Upper lobe of right lung (tissue), 1 donor: ENCODE measurements at regions not wholly inside any gene's neighbourhood (a gene's known extent, or its start where the extent isn't known, plus 50 kb on each side); places are given as distances from the start of the nearest gene placed in this dataset.

Source experiments
- ATAC-seq: fragments of 200-7000 bp; cut with Tn5 transposase; one replicate; pipeline ENCODE4 v1.9.1; 2020; ENCODE audit warnings: mild to moderate bottlenecking, moderate library complexity
- DNase-seq: peaks from one replicate; pipeline ENCODE4 v3.0.0-alpha.2; 2020
- H3K27ac ChIP-seq: fragments of 200-600 bp; one replicate; pipeline ENCODE4 v1.8.0; 2022
- H3K27me3 ChIP-seq: fragments of 200-600 bp; one replicate; pipeline ENCODE4 v1.8.0; 2022; ENCODE audit warnings: mild to moderate bottlenecking
- H3K36me3 ChIP-seq: fragments of 200-600 bp; one replicate; pipeline ENCODE4 v1.8.0; 2022
- H3K4me1 ChIP-seq: fragments of 200-600 bp; one replicate; pipeline ENCODE4 v1.8.0; 2022
- H3K4me3 ChIP-seq: fragments of 200-600 bp; one replicate; pipeline ENCODE4 v1.8.0; 2022; ENCODE audit warnings: mild to moderate bottlenecking
- H3K9me3 ChIP-seq: fragments of 200-600 bp; one replicate; pipeline ENCODE4 v1.8.0; 2022
- intact Hi-C: fragments of 100-400 bp; cut with DNase I; formaldehyde crosslinking; loops from one replicate; pipeline ENCODE4 v1.11.0; 2022
- TF ChIP-seq, protein P1 (sequence below): fragments of 200-600 bp; IDR thresholded peaks from one replicate; pipeline ENCODE4 v1.8.0; 2022; ENCODE audit warnings: antibody characterized with exemption
- donor health status: DM: no; HTN: yes; CAD: no; lungs with severe emphysema.

DNA sequence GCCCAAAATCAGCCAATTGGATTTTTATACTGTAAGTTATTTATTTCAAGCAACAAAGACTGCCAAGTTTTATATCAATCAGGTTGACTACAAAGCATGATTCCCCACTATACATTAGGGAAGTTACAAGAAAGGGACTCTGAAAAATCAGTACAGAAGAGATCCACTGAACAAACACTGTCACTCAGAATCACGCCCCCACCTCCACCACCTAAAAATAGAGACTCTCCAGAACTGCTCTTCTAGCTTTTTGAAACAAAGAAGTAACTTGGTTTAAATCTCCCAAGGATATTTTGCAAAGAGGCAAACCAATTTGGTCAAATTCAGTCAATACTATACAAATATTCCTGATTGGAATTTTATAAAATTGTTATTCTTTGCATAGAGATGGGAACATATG, 438.0 kb downstream of the HTR1A start:
- TF ChIP-seq, protein P1, sequence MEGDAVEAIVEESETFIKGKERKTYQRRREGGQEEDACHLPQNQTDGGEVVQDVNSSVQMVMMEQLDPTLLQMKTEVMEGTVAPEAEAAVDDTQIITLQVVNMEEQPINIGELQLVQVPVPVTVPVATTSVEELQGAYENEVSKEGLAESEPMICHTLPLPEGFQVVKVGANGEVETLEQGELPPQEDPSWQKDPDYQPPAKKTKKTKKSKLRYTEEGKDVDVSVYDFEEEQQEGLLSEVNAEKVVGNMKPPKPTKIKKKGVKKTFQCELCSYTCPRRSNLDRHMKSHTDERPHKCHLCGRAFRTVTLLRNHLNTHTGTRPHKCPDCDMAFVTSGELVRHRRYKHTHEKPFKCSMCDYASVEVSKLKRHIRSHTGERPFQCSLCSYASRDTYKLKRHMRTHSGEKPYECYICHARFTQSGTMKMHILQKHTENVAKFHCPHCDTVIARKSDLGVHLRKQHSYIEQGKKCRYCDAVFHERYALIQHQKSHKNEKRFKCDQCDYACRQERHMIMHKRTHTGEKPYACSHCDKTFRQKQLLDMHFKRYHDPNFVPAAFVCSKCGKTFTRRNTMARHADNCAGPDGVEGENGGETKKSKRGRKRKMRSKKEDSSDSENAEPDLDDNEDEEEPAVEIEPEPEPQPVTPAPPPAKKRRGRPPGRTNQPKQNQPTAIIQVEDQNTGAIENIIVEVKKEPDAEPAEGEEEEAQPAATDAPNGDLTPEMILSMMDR: no peak

DNA sequence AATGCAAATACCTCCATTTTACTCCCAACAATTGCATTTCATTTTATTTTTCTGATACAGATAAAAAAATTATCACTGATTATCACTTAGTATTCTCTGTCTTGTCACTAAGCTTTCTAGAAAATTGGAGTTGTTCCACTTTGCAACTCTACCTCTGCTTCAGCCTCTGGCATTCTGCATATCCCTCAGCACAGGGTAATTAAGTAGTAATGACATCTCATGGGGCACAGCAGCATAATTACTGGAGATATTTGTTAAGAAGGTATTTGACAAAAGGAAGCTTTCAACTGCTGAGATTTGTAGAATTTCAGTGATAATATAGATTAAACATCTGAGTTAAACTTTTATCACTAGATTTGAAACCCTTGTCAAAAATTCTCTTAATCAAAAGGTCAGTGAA, 446.2 kb downstream of the HTR1A start:
- TF ChIP-seq, protein P1: no peak
- ATAC-seq: no peak
- no peaks in the 10 kb centered on the region for H3K36me3 ChIP-seq
- H3K27me3 ChIP-seq: no peaks in the 10 kb centered on the region
- no peak overlapping the region for H3K4me3 ChIP-seq
- no peak overlapping the region for H3K27ac ChIP-seq
- no peaks in the 10 kb centered on the region for H3K4me1 ChIP-seq
- intact Hi-C loops: no loop called here
- no peak for DNase-seq
- H3K9me3 ChIP-seq: no peaks in the 10 kb centered on the region

More for the DNA sequence above, 438.0 kb downstream of the HTR1A start:
- Histone ChIP-seq H3K4me1 (no peaks in the 10 kb centered on the region), H3K36me3 (no peaks in the 10 kb centered on the region), H3K4me3 (no peak overlapping the region), H3K27me3 (no peaks in the 10 kb centered on the region), H3K9me3 (no peaks in the 10 kb centered on the region), H3K27ac (no peak overlapping the region)
- intact Hi-C loops: no loop called here
- DNase-seq (no peak), ATAC-seq (no peak)

DNA sequence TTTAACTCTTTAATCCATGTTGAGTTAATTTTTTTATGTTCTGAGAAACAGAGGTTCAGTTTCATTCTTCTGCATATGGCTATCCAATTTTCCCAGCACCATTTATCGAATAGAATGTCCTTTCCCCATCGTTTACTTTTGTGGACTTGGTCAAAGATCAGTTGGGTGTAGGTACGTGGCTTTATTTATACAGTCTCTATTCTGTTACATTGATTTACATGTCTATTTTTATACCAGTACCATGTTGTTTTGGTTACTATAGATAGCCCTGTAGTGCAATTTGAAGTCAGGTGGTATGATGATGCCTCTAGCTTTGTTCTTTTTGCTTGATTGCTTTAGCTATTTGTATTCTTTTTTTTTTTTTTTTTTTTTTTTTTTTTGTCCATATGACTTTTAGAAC, 462.0 kb downstream of the HTR1A start:
- no peaks in the 10 kb centered on the region for H3K4me1 ChIP-seq
- no peaks in the 10 kb centered on the region for H3K9me3 ChIP-seq
- ATAC-seq: no peak
- no peak overlapping the region for H3K27ac ChIP-seq
- TF ChIP-seq, protein P1: no peak
- no peaks in the 10 kb centered on the region for H3K27me3 ChIP-seq
- no peaks in the 10 kb centered on the region for H3K36me3 ChIP-seq
- no peak overlapping the region for H3K4me3 ChIP-seq
- intact Hi-C loops: no loop called here
- DNase-seq: no peak

DNA sequence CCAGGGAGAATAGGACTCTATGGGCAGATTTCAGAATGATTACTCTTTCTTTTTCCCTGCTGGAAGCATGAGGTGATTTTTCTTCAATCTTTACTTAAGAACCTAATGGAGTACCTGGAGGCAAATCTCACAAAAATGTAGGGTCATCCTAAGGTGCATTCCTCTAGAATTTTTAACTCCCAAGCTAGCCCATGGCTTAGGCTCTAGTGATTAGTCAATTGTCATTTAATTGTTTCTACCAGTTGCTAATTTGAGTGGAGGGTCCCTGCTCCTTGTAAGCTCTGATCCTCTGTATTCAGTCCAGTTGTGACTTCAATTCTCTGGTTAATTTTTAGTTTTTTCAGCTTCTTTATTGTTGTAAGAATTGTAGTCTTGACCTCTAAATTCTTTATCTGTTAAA, 467.0 kb downstream of the HTR1A start:
- TF ChIP-seq, protein P1: no peak
- ATAC-seq: no peak

DNA sequence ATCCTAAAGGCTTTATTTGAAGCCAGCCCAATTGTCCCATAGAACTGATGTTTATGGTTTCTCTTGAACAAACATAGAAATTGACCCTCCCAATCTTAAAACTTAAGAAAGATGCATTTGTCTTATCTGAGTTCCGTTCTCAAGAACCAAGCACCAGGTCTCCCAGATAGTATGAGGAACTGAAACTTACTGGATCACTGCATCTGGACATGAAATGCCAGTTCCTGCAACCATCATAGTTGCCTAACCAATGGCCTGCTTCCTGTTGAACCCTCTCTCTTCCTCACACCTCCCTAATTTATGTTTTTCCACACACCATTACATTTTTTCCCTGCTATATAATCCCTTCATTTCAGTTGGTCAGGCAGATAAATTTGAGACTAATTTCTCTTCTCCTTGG, 478.9 kb downstream of the HTR1A start:
- no peaks in the 10 kb centered on the region for H3K4me1 ChIP-seq
- intact Hi-C loops: no loop called here
- no peak for ATAC-seq

More for the DNA sequence above, 467.0 kb downstream of the HTR1A start:
- Histone ChIP-seq H3K4me1 (no peaks in the 10 kb centered on the region), H3K9me3 (no peaks in the 10 kb centered on the region), H3K4me3 (no peak overlapping the region), H3K27me3 (no peaks in the 10 kb centered on the region), H3K36me3 (no peaks in the 10 kb centered on the region), H3K27ac (no peak overlapping the region)
- no peak for DNase-seq
- intact Hi-C loops: no loop called here

More for the DNA sequence above, 478.9 kb downstream of the HTR1A start:
- Histone ChIP-seq H3K9me3 (no peaks in the 10 kb centered on the region), H3K27ac (no peak overlapping the region), H3K36me3 (no peaks in the 10 kb centered on the region), H3K27me3 (no peaks in the 10 kb centered on the region), H3K4me3 (no peak overlapping the region)
- DNase-seq: no peak
- TF ChIP-seq, protein P1: no peak
